B cell (primary cell): ENCODE measurements at regions not wholly inside any gene's neighbourhood (a gene's known extent, or its start where the extent isn't known, plus 50 kb on each side); places are given as distances from the start of the nearest gene placed in this dataset.

Experiments
- EZH2 ChIP-seq: IDR thresholded peaks from 2 replicates; pipeline ENCODE4 v1.6.1; 2012; ENCODE audit warnings: borderline replicate concordance, low read depth, mild to moderate bottlenecking, moderate library complexity, low read length; ENCODE audit not compliant: insufficient read depth, poor library complexity, severe bottlenecking
- TF ChIP-seq, protein P1 (sequence below): fragments of 200-600 bp; IDR thresholded peaks from one replicate; pipeline ENCODE4 v1.8.0; 2022; ENCODE audit warnings: antibody characterized with exemption, mild to moderate bottlenecking

DNA sequence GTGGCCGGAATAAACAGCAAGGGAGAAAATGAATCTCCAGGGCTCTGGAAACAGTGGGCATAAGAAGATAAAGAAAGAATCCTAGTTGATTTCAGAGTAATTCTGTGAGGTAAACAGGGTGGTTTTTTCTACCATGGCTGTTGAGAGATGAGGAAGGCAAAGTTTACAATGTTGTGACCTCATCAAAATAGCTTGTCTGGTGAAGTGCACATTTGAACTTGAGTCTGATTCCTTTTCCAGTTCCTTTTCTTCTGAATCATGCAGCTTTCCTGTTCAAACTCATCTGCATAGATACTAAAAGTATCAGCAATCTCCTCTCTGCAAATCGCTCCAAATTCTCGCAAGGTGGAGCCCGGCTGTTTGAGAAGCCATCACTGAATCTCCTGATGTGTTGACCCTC, 161.7 kb downstream of the PLPP3 start:
- TF ChIP-seq, protein P1, sequence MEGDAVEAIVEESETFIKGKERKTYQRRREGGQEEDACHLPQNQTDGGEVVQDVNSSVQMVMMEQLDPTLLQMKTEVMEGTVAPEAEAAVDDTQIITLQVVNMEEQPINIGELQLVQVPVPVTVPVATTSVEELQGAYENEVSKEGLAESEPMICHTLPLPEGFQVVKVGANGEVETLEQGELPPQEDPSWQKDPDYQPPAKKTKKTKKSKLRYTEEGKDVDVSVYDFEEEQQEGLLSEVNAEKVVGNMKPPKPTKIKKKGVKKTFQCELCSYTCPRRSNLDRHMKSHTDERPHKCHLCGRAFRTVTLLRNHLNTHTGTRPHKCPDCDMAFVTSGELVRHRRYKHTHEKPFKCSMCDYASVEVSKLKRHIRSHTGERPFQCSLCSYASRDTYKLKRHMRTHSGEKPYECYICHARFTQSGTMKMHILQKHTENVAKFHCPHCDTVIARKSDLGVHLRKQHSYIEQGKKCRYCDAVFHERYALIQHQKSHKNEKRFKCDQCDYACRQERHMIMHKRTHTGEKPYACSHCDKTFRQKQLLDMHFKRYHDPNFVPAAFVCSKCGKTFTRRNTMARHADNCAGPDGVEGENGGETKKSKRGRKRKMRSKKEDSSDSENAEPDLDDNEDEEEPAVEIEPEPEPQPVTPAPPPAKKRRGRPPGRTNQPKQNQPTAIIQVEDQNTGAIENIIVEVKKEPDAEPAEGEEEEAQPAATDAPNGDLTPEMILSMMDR: no peak
- TF ChIP-seq EZH2: no peak
